Activated T-cell treated with anti-CD3 and anti-CD28 coated beads, Interleukin-2, amount 50 U/mL, for 4 hours (primary cell): ENCODE measurements at regions not wholly inside any gene's neighbourhood (a gene's known extent, or its start where the extent isn't known, plus 50 kb on each side); places are given as distances from the start of the nearest gene placed in this dataset.

Source experiments
- ATAC-seq, 2 donors: fragments of 200-7000 bp; cut with Tn5 transposase; one replicate each; pipeline ENCODE4 v1.10.0; 2021
- DNase-seq: peaks from one replicate; pipeline ENCODE4 v3.0.0-alpha.2; 2020
- H3K27me3 Mint-ChIP-seq: one replicate; pipeline ENCODE4 v1.8.0; 2021; ENCODE audit warnings: low read depth, mixed read lengths
- H3K36me3 Mint-ChIP-seq: one replicate; pipeline ENCODE4 v1.8.0; 2022; ENCODE audit warnings: mixed read lengths; ENCODE audit not compliant: insufficient read depth
- H3K4me1 Mint-ChIP-seq: one replicate; pipeline ENCODE4 v1.8.0; 2021; ENCODE audit warnings: low read depth, mixed read lengths
- H3K4me3 Mint-ChIP-seq: one replicate; pipeline ENCODE4 v1.8.0; 2021; ENCODE audit warnings: mild to moderate bottlenecking, moderate library complexity, mixed read lengths
- H3K9me3 Mint-ChIP-seq: one replicate; pipeline ENCODE4 v1.8.0; 2021; ENCODE audit warnings: mixed read lengths

- Mint-ChIP-seq H3K4me1 (no peaks in the 10 kb centered on the region), H3K4me3 (no peak overlapping the region), H3K27me3 (no peaks in the 10 kb centered on the region), H3K9me3 (no peaks in the 10 kb centered on the region), H3K36me3 (no peaks in the 10 kb centered on the region)
- DNase-seq (no peak), ATAC-seq (no peak)
Observed at GRCh38 chr7:125670926-125671572, 741.4 kb upstream of the POT1 start.

DNA sequence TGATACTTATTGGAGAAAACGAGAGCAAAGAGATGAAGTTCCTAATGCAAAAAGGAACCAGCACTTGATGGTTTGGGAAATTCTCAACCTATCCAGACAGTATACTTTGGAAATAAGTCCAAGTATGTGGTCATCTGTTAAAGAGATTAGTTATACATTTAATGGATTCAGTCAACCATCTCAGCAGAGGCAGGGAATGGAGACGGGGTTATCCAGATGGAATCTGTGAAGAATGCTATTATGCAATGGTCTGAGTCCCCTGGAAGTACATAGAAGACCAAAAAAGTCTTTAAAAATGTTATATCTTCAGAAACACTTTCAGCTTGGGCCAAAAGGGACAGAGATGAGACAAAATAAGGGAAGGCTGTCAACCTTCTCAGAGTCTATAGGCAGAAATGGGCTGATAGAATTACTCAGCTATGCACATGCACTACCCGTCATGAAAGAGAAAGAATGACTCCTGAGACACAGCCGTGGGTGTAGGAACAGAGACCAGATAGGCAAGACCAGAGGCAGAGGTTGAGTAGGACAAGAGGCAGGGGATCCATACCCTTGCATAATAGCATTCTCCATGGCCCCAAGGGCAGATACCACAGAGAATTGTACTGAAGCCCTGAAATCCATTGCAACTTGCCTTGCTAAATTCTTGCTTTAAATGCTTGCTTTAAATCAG lies 738.8 kb upstream of the POT1 start:
- no peak for DNase-seq
- Mint-ChIP-seq H3K9me3 (peaks cover 2% of the 10 kb centered on the region), H3K27me3 (no peaks in the 10 kb centered on the region), H3K4me3 (no peak overlapping the region), H3K36me3 (no peaks in the 10 kb centered on the region), H3K4me1 (no peaks in the 10 kb centered on the region)
- ATAC-seq = no peak

DNA sequence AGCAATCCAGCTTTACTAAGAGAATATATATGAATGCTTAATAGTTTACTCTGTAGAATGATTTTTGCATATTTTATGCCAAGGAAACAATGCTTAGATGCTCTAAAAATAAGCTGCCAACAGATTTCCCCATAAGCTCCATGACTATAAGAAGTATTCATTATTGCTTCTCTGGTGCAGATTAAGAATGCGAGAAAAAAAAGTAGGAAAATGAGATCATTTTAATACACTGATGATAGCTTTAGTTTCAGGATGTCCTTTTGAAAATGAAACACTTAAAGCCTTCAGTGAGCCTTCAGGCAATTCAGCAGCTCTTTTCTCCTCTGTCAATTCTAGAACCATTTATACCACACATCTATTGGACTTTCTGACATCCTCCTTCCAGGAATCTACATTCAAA lies 735.0 kb upstream of the POT1 start:
- H3K27me3 Mint-ChIP-seq = no peaks in the 10 kb centered on the region
- DNase-seq = no peak
- H3K4me1 Mint-ChIP-seq = no peaks in the 10 kb centered on the region
- H3K4me3 Mint-ChIP-seq = no peak overlapping the region
- ATAC-seq = no peak
- H3K9me3 Mint-ChIP-seq = peaks cover 2% of the 10 kb centered on the region
- H3K36me3 Mint-ChIP-seq = no peaks in the 10 kb centered on the region

DNA sequence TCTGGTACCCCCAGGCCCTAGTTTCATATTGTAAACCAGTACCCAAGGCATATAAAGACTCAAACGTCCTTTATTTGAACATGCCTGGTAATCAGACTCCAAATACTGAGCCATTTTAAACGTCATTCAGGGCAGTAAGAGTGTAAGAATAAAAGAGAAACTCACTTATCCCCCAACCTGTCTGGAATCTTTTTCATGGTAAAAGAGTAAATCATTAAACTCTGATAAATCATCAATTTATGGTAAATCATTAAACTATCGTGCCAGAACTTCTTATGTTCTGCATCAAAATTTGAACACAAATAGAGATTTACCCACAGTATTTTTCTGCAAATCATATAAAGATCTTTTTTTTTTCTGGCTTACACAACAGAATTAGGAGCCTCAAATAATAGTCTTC lies 734.3 kb upstream of the POT1 start:
- ATAC-seq (no peak), DNase-seq (no peak)
- H3K27me3 Mint-ChIP-seq = no peaks in the 10 kb centered on the region
- peaks cover 2% of the 10 kb centered on the region for H3K9me3 Mint-ChIP-seq
- no peaks in the 10 kb centered on the region for H3K36me3 Mint-ChIP-seq
- no peak overlapping the region for H3K4me3 Mint-ChIP-seq
- H3K4me1 Mint-ChIP-seq = no peaks in the 10 kb centered on the region

DNA sequence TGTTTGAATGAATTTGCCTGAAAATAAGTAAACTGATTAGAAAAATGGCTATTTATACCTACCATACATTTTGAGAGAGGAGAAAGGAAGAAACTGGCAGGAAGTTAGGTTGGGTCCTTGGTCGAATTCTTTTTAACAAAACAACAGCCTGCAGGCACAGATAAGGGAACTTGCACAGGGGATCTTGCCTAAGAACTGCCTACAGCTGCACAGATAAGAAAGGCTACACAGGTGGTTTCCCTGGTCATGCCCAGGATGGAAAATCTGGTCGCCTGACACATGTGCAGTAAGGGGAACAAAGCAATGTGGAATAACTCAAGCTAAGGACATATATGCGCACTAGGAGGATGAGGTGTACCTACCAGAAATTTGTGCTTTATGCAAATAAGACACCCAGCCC lies 732.1 kb upstream of the POT1 start:
- no peaks in the 10 kb centered on the region for H3K27me3 Mint-ChIP-seq
- DNase-seq = no peak

DNA sequence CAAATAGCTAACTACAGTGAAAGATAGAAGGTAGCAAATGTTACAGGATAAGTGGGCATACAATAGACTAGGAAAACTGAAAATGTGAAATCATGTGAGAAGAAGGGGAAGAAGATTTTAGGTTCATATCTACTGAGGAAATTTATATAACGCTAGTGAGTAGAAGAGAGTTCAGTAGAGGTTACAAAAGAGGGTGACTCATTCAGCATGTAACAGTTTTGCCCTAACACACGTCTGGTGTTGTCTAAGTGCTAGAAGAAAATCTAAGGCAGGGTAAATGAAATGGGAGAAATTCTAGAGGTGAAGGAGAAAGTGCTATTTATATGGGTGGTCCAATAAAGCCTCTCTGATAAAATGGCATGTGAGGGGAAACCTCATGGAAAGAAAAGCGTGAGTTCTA lies 731.4 kb upstream of the POT1 start:
- DNase-seq (no peak), ATAC-seq (no peak)
- Mint-ChIP-seq H3K4me3 (no peak overlapping the region), H3K4me1 (no peaks in the 10 kb centered on the region), H3K36me3 (no peaks in the 10 kb centered on the region), H3K27me3 (no peaks in the 10 kb centered on the region), H3K9me3 (peaks cover 2% of the 10 kb centered on the region)

More for the DNA sequence above, 732.1 kb upstream of the POT1 start:
- Mint-ChIP-seq H3K36me3 (no peaks in the 10 kb centered on the region), H3K9me3 (peaks cover 2% of the 10 kb centered on the region), H3K4me3 (no peak overlapping the region), H3K4me1 (no peaks in the 10 kb centered on the region)
- ATAC-seq = no peak

- Mint-ChIP-seq H3K9me3 (no peaks in the 10 kb centered on the region), H3K4me1 (no peaks in the 10 kb centered on the region), H3K4me3 (no peak overlapping the region), H3K36me3 (no peaks in the 10 kb centered on the region), H3K27me3 (no peaks in the 10 kb centered on the region)
- ATAC-seq (no peak), DNase-seq (no peak)
Observed at GRCh38 chr7:125654076-125654475, 724.5 kb upstream of the POT1 start.

GRCh38 chr7:125651823-125652528 lies 722.4 kb upstream of the POT1 start:
- H3K4me1 Mint-ChIP-seq = no peaks in the 10 kb centered on the region
- H3K9me3 Mint-ChIP-seq = peaks cover 5% of the 10 kb centered on the region
- no peak for ATAC-seq
- no peak overlapping the region for H3K4me3 Mint-ChIP-seq
- H3K36me3 Mint-ChIP-seq = no peaks in the 10 kb centered on the region
- H3K27me3 Mint-ChIP-seq = no peaks in the 10 kb centered on the region
- no peak for DNase-seq

DNA sequence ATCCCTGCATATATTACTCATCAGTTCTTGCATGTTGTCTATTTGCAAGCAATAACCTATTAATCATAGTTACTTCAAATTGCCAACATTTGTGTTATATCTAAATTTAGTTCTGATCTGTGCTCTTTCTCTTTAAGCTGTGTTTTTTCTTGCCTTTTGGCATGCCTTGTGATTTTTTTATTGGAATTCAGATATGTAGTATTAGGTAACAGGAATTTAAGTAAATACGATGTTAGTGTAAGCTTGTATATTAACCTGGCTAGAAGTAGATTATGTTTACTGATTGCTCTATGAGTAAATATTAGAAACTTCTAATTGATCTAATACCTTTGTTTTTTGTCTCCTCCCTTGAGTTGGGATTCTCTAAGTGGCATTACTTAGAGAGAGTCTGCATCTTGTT lies 718.9 kb upstream of the POT1 start:
- H3K4me3 Mint-ChIP-seq = no peak overlapping the region
- ATAC-seq = no peak
- peaks cover 5% of the 10 kb centered on the region for H3K9me3 Mint-ChIP-seq
- H3K36me3 Mint-ChIP-seq = no peaks in the 10 kb centered on the region
- H3K4me1 Mint-ChIP-seq = no peaks in the 10 kb centered on the region
- H3K27me3 Mint-ChIP-seq = no peaks in the 10 kb centered on the region
- DNase-seq = no peak

- DNase-seq (no peak), ATAC-seq (no peak)
- H3K36me3 Mint-ChIP-seq = no peaks in the 10 kb centered on the region
- H3K27me3 Mint-ChIP-seq = no peaks in the 10 kb centered on the region
- no peak overlapping the region for H3K4me3 Mint-ChIP-seq
- no peaks in the 10 kb centered on the region for H3K4me1 Mint-ChIP-seq
- peaks cover 14% of the 10 kb centered on the region for H3K9me3 Mint-ChIP-seq
Observed at GRCh38 chr7:125645770-125646169, 716.1 kb upstream of the POT1 start.

- Mint-ChIP-seq H3K36me3 (no peaks in the 10 kb centered on the region), H3K4me3 (no peak overlapping the region), H3K27me3 (no peaks in the 10 kb centered on the region), H3K9me3 (peaks cover 14% of the 10 kb centered on the region), H3K4me1 (no peaks in the 10 kb centered on the region)
- ATAC-seq = no peak
- no peak for DNase-seq
Observed at GRCh38 chr7:125644109-125644508, 714.5 kb upstream of the POT1 start.

DNA sequence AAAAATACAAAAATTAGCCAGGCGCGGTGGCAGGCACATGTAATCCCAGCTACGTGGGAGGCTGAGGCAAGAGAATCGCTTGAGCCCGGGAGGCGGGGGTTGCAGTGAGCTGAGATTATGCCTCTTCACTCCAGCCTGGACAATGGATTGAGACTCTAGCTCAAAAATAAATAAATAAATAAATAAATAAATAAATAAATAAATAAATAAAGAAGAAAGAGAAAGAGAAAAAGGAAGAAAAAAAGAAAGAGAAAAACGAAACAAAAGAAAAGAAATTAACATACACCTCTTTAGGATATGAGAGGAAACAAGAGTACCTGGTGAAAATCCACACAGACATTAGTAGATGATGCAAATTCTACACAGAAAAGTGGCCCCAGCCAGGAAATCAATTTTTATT lies 713.7 kb upstream of the POT1 start:
- Mint-ChIP-seq H3K36me3 (no peaks in the 10 kb centered on the region), H3K9me3 (peaks cover 9% of the 10 kb centered on the region), H3K27me3 (no peaks in the 10 kb centered on the region), H3K4me1 (no peaks in the 10 kb centered on the region), H3K4me3 (no peak overlapping the region)
- DNase-seq = no peak
- no peak for ATAC-seq

- Mint-ChIP-seq H3K4me1 (no peaks in the 10 kb centered on the region), H3K9me3 (peaks cover 9% of the 10 kb centered on the region), H3K27me3 (no peaks in the 10 kb centered on the region)
Observed at GRCh38 chr7:125641884-125642283, 712.3 kb upstream of the POT1 start.

DNA sequence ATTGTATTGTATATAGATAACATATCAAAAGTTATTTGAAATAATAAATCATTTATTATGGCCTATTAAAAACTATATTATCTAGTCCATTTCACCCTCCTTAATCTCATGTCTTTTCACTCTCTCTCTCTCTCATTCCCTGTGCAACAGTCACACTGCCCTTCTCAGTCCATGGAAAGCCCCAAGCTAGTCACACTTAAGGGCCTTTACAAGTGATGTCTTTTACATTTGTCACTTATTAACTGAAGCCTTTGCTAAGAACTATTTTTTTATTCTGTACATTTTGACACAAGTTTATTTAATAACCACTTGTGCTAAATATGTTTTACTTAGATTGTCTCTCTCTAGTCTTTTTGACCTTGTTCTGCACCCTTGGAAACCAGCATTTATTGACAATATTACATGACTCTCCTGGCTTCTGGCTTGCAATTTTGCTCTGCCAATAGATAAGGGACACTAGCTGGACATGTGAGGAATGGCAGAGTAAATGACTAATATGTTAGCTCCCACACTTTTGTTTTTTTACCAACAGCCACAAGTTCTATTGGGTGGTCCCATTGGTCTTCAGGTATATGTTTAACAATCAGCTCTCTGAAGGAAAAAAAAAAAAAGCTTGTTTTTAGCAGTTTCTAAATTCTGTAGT lies 706.8 kb upstream of the POT1 start:
- peaks cover 5% of the 10 kb centered on the region for H3K9me3 Mint-ChIP-seq

More at GRCh38 chr7:125641884-125642283, 712.3 kb upstream of the POT1 start:
- ATAC-seq (no peak), DNase-seq (no peak)
- Mint-ChIP-seq H3K36me3 (no peaks in the 10 kb centered on the region), H3K4me3 (no peak overlapping the region)

More for the DNA sequence above, 706.8 kb upstream of the POT1 start:
- no peaks in the 10 kb centered on the region for H3K4me1 Mint-ChIP-seq
- ATAC-seq (no peak), DNase-seq (no peak)
- H3K4me3 Mint-ChIP-seq = no peak overlapping the region
- no peaks in the 10 kb centered on the region for H3K27me3 Mint-ChIP-seq
- no peaks in the 10 kb centered on the region for H3K36me3 Mint-ChIP-seq
